VCaP (cell line): ENCODE measurements at regions not wholly inside any gene's neighbourhood (a gene's known extent, or its start where the extent isn't known, plus 50 kb on each side); places are given as distances from the start of the nearest gene placed in this dataset.
"Not testable (repeated sequence)": the region's sequence is repeated elsewhere in the genome, so short reads cannot be mapped to it uniquely, and the experiment has no call there.

Experiments used
- H3K27ac ChIP-seq: fragments of 450-650 bp; 2 replicates; pipeline ENCODE4 v1.5.1; 2017
- TF ChIP-seq, protein P1 (sequence below): fragments of 450-650 bp; conservative IDR thresholded peaks from 2 replicates; pipeline ENCODE4 v1.5.1; 2017; ENCODE audit warnings: mild to moderate bottlenecking, moderate library complexity

DNA sequence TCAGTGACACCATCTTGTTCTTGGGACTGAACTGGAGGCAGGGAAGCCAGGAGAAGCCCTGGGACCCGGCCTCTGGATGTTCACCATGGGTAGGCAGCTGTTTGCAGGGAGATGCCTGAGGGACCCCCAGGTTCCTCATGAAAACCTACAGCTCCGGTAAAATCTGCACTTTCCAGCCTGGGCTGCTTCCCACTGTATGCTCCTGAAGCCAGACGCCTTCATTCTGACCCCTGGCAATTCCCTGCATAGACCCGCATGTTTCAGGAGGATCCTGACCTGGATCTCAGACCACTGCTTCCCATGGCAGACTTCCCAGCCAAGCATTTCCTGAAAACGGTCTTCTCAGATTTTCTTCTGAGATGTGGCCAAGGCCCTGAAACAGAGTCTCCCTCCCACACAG, 306.7 kb downstream of the PREX1 start:
- TF ChIP-seq, protein P1, sequence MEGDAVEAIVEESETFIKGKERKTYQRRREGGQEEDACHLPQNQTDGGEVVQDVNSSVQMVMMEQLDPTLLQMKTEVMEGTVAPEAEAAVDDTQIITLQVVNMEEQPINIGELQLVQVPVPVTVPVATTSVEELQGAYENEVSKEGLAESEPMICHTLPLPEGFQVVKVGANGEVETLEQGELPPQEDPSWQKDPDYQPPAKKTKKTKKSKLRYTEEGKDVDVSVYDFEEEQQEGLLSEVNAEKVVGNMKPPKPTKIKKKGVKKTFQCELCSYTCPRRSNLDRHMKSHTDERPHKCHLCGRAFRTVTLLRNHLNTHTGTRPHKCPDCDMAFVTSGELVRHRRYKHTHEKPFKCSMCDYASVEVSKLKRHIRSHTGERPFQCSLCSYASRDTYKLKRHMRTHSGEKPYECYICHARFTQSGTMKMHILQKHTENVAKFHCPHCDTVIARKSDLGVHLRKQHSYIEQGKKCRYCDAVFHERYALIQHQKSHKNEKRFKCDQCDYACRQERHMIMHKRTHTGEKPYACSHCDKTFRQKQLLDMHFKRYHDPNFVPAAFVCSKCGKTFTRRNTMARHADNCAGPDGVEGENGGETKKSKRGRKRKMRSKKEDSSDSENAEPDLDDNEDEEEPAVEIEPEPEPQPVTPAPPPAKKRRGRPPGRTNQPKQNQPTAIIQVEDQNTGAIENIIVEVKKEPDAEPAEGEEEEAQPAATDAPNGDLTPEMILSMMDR: no peak
- H3K27ac ChIP-seq: no peak overlapping the region

DNA sequence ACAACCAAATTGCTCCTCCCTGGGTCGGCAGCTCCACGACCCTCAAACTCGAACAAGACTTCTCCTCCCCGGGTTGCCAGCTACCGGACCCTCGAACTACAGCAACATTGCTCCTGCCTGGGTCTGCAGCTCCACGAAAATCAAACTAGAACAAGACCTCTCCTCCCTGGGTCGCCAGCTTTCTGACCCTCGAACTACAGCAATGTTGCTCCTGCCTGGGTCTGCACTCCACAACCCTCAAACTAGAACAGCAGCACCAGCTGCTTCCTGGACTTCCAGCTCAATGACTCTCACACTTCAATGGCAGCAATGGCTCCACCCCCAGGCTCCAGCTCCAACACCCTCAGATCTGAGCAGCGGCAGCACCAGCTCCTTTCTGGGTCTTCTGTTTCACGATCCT, 311.6 kb downstream of the PREX1 start:
- not testable (repeated sequence) for H3K27ac ChIP-seq

DNA sequence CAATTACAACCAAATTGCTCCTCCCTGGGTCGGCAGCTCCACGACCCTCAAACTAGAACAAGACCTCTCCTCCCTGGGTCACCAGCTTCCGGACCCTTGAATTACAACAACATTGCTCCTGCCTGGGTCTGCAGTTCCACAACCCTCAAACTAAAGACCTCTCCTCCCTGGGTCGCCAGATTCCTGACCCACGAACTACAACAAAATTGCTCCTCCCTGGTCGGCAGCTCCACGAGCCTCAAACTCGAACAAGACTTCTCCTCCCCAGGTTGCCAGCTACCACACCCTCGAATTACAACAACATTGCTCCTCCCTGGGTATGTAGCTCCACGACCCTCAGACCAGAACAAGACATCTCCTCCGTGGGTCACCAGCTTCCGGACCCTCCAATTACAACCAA, 313.2 kb downstream of the PREX1 start:
- H3K27ac ChIP-seq: not testable (repeated sequence)

DNA sequence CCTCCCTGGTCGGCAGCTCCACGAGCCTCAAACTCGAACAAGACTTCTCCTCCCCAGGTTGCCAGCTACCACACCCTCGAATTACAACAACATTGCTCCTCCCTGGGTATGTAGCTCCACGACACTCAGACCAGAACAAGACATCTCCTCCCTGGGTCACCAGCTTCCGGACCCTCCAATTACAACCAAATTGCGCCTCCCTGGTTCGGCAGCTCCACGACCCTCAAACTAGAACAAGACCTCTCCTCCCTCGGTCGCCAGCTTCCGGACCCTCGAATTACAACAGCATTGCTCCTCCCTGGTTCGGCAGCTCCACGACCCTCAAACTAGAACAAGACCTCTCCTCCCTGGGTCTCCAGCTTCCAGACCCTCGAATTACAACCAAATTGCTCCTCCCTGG, 315.3 kb downstream of the PREX1 start:
- not testable (repeated sequence) for H3K27ac ChIP-seq

DNA sequence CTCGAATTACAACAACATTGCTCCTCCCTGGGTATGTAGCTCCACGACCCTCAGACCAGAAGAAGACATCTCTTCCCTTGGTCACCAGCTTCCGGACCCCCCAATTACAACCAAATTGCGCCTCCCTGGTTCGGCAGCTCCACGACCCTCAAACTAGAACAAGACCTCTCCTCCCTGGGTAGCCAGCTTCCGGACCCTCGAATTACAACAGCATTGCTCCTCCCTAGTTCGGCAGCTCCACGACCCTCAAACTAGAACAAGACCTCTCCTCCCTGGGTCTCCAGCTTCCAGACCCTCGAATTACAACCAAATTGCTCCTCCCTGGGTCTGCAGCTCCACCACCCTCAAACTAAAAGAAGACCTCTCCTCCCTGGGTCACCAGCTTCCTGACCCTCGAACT, 322.7 kb downstream of the PREX1 start:
- H3K27ac ChIP-seq: not testable (repeated sequence)

DNA sequence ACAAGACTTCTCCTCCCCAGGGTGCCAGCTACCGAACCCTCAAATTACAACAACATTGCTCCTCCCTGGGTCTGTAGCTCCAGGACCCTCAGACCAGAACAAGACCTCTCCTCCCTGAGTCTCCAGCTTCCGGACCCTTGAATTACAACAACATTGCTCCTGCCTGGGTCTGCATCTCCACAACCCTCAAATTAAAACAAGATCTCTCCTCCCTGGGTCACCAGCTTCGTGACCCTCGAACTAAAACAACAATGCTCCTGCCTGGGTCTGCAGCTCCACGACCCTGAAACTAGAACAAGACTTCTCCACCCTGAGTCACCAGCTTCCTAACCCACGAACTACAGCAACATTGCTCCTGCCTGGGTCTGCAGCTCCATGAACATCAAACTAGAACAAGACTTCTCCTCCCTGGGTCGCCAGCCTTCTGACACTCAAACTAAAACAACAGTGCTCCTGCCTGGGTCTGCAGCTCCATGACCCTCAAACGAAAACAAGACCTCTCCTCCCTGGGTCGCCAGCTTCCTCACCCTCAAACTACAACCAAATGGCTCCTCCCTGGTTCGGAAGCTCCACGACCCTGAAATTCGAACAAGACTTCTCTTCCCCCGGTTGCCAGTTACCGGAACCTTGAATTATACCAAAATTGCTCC, 324.5 kb downstream of the PREX1 start:
- H3K27ac ChIP-seq: no peak overlapping the region
- TF ChIP-seq, protein P1: no peak

DNA sequence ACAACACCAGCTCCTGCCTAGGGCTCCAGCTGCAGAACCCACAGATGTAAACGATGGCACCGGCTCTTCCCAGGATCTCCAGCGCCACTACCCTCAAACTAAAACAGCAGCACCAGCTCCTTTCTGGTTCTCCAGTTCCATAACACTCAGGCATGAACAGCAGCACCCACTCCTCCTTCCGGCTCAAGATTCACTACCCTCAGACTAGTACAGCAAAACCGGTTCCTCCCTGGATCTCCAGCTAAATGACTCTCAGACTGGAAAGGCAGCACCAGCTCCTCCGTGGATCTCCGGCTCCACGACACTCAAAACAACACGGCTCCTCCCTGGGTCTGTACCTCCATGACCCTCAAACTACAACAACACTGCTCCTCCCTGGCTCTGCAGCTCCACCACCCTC, 325.0 kb downstream of the PREX1 start:
- TF ChIP-seq, protein P1: no peak
- no peak overlapping the region for H3K27ac ChIP-seq

DNA sequence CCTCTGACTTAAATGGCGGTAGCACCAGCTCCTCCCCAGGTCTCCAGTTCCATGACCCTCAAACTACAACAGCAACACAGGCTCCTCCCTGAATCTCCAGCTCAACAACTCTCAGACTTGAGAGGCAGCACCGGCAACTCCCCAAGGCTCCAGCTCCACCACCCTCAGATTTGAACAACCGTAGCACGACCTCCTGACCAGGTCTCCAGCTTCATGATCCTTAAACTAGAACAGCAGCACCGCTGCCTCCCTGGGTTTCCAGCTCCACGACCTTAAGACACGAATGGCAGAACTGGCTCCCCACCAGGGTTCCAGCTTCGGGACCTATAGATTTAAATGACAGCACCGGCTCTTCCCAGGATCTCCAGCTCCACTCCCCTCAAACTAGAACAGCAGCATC, 325.8 kb downstream of the PREX1 start:
- TF ChIP-seq, protein P1: no peak
- no peak overlapping the region for H3K27ac ChIP-seq

DNA sequence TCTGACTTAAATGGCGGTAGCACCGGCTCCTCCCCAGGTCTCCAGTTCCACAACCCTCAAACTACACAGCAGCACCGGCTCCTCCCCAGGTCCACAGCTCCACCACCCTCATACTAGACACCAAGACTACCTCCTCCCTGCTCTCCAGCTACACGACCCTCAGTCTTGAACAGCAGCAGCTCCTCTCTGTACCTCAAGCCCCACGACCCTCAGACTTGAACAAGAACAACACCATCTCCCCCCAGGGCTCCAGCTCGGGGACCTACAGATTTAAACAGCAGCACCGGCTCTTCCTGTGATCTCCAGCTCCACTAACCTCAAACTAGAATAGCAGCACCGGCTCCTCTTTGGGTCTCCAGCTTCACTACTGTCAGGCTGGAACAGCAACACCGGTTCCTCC, 326.9 kb downstream of the PREX1 start:
- H3K27ac ChIP-seq: not testable (repeated sequence)

DNA sequence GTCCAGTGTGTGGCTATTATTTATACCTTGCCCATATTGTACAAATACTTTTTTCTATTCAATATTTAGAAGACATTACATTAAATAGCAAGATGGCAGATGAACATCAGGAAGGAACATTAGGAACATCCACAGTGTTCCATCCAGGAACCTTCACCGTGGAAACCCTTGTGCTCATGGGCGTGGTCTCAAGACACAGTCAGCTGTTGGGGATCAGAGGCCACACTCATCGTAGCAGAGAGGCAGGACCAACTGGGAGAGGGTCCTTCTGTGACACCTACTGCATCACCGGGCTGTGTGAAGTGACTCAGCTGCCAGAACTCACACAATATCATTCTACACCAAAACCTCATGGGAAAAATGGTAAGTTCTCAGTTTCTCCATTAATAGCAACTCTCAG, 328.9 kb downstream of the PREX1 start:
- not testable (repeated sequence) for H3K27ac ChIP-seq

DNA sequence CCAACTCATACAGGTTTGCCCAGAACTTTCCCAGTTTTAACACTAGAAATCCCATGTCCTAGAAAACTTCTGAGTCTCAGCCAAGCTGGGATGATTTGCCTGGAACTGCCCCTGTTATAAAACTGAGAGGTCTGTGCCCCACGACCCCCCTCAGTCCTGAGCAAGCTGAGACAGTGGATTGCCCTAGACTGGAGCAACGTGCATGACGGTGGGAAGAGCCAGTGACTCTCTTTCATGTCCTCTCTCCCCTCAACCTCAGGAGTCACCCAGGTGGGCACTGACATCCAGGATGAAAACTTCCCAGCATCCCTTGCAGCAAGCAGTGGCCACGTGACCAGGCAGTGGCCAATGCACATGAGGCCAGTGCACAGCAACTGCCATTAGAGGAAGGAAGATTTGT, 329.7 kb downstream of the PREX1 start:
- H3K27ac ChIP-seq: not testable (repeated sequence)

DNA sequence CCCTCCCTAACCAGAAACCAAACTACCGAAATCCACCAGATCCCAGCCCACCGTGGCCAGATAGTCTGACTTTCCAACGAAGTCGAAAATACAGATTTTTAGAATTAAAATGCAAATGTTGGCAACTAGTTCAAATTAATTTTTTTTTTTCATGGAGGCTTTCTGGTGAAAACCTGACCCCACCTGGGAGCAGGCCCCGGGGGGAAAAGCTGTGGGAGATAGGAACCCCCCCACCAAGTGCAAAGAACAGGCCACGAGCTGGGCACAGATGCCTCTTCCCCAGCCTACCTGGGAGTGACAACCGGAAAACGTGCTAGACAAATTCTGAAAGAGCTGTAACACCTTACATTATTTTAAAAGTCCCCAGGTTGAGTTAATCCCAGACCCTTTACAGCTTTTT, 333.8 kb downstream of the PREX1 start:
- TF ChIP-seq, protein P1: no peak
- no peak overlapping the region for H3K27ac ChIP-seq

DNA sequence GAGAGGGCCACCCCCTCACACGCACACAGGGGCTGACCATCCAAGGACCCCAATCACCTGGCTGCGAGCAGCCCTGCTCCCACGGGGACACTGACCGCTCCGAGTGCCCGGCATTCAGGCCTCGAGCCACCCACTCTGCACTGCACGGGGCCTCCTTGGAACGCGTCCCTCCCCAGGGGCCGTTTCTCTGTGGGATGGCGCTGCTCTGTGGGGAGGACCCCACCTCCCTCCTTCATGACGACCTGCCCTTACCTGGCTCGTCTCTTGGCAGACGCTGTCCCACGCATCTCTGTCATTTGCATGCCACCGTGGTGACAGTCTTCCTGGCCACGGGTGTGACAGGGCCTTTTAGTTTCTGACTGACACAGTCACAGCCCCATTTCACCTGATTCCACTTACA, 334.5 kb downstream of the PREX1 start:
- not testable (repeated sequence) for H3K27ac ChIP-seq
